ENCODE measurements at regions not wholly inside any gene's neighbourhood (a gene's known extent, or its start where the extent isn't known, plus 50 kb on each side); places are given as distances from the start of the nearest gene placed in this dataset.

DNA sequence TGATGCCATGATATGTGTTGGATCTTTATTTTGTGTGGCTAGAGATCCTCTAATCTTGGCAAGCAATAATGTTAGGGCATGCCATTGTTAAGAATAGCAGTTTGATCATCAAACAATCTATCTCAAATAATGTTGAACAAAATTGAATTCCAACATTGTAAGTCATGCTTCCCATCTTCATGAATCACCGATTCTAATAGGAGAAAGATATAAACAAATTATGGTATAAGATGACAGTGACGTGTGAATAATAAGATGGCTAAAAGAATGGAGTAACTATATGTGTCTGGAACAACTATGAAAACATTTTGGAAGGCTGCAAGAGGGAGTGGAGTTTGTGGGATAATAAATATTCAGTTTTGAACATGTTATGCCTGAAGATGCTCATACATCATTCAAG, 208.4 kb downstream of the DTHD1 start:
- TF ChIP-seq POLR2A (IDR thresholded peaks at IDR 0.05) = no peak
- TF ChIP-seq, protein P1, sequence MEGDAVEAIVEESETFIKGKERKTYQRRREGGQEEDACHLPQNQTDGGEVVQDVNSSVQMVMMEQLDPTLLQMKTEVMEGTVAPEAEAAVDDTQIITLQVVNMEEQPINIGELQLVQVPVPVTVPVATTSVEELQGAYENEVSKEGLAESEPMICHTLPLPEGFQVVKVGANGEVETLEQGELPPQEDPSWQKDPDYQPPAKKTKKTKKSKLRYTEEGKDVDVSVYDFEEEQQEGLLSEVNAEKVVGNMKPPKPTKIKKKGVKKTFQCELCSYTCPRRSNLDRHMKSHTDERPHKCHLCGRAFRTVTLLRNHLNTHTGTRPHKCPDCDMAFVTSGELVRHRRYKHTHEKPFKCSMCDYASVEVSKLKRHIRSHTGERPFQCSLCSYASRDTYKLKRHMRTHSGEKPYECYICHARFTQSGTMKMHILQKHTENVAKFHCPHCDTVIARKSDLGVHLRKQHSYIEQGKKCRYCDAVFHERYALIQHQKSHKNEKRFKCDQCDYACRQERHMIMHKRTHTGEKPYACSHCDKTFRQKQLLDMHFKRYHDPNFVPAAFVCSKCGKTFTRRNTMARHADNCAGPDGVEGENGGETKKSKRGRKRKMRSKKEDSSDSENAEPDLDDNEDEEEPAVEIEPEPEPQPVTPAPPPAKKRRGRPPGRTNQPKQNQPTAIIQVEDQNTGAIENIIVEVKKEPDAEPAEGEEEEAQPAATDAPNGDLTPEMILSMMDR (IDR thresholded peaks at IDR 0.05) = no peak
